T1000 (cell line): ENCODE measurements at regions not wholly inside any gene's neighbourhood (a gene's known extent, or its start where the extent isn't known, plus 50 kb on each side); places are given as distances from the start of the nearest gene placed in this dataset.

Experiments used
- DNase-seq: peaks from one replicate; lab custom pipeline; 2025; ENCODE audit warnings: mixed read lengths; lab: John Stamatoyannopoulos, UW

- DNase-seq, result no peak
Measured at GRCh38 chr3:76063811-76064210, 278.5 kb upstream of the ZNF717 start.

GRCh38 chr3:76065964-76066363 is 280.6 kb upstream of the ZNF717 start:
- no peak for DNase-seq

- no peak for DNase-seq
Measured at GRCh38 chr3:76078101-76078500, 292.8 kb upstream of the ZNF717 start.

- no peak for DNase-seq
Measured at GRCh38 chr3:76083992-76084391, 298.6 kb upstream of the ZNF717 start.

GRCh38 chr3:76096036-76096435 is 310.7 kb upstream of the ZNF717 start:
- DNase-seq, result no peak

GRCh38 chr3:76096836-76097588 is 311.7 kb upstream of the ZNF717 start:
- DNase-seq, result no peak

GRCh38 chr3:76097589-76097969 is 312.2 kb upstream of the ZNF717 start:
- no peak for DNase-seq

- no peak for DNase-seq
Measured at GRCh38 chr3:76099956-76100355, 314.6 kb upstream of the ZNF717 start.

GRCh38 chr3:76107935-76108570 is 322.7 kb upstream of the ZNF717 start:
- DNase-seq, result no peak

GRCh38 chr3:76111808-76112207 is 326.5 kb upstream of the ZNF717 start:
- DNase-seq, result no peak

GRCh38 chr3:76122007-76122406 is 336.7 kb upstream of the ZNF717 start:
- DNase-seq, result no peak

GRCh38 chr3:76129441-76129840 is 344.1 kb upstream of the ZNF717 start:
- DNase-seq, result no peak

- peak; percentile 37 for DNase-seq
Measured at GRCh38 chr3:76131396-76132153, 346.2 kb upstream of the ZNF717 start.

- no peak for DNase-seq
Measured at GRCh38 chr3:76132154-76132470, 346.8 kb upstream of the ZNF717 start.

- DNase-seq, result peak; percentile 36
Measured at GRCh38 chr3:76134166-76134565, 348.8 kb upstream of the ZNF717 start.

- no peak for DNase-seq
Measured at GRCh38 chr3:76138921-76139320, 353.6 kb upstream of the ZNF717 start.

- DNase-seq, result no peak
Measured at GRCh38 chr3:76147846-76148245, 362.5 kb upstream of the ZNF717 start.

- no peak for DNase-seq
Measured at GRCh38 chr3:76152028-76152427, 366.7 kb upstream of the ZNF717 start.

- no peak for DNase-seq
Measured at GRCh38 chr3:76161856-76162255, 376.5 kb upstream of the ZNF717 start.

- DNase-seq, result no peak
Measured at GRCh38 chr3:76171647-76172046, 386.3 kb upstream of the ZNF717 start.

- no peak for DNase-seq
Measured at GRCh38 chr3:76177610-76178009, 392.3 kb upstream of the ZNF717 start.

- DNase-seq, result no peak
Measured at GRCh38 chr3:76178412-76178811, 393.1 kb upstream of the ZNF717 start.

- no peak for DNase-seq
Measured at GRCh38 chr3:76181213-76181612, 395.9 kb upstream of the ZNF717 start.
